OCI-LY7 (cell line): ENCODE measurements at regions not wholly inside any gene's neighbourhood (a gene's known extent, or its start where the extent isn't known, plus 50 kb on each side); places are given as distances from the start of the nearest gene placed in this dataset.

ENCODE experiments used
- BruUV-seq: library from RNA; stranded (reverse); fragments of 400-500 nt; replicated peaks from 2 replicates; lab custom pipeline; 2021; lab: Mats Ljungman, UMichigan
- CTCF ChIA-PET: fragments of 300-600 bp; sonication (Branson Sonifier 250); formaldehyde crosslinking; loops from one replicate; lab custom pipeline; 2022; ENCODE audit warnings: antibody characterized with exemption; ENCODE audit not compliant: unreplicated experiment; lab: Charles Lee
- POLR2A ChIA-PET: fragments of 300-600 bp; sonication (Branson Sonifier 250); formaldehyde crosslinking; loops from one replicate; lab custom pipeline; 2022; ENCODE audit warnings: antibody characterized with exemption; lab: Charles Lee
- DNase-seq: peaks from one replicate; pipeline ENCODE4 v3.0.0-alpha.2; 2015; ENCODE audit warnings: low spot score
- H2AFZ ChIP-seq: fragments of 200-600 bp; sonication (generic), shearing (Covaris generic); 2 replicates; pipeline ENCODE4 v1.6.1; 2014; ENCODE audit warnings: mild to moderate bottlenecking, antibody characterized with exemption, low read length, moderate library complexity
- H3K27ac ChIP-seq: fragments of 200-600 bp; sonication (generic); 2 replicates; pipeline ENCODE4 v1.5.1; 2014; ENCODE audit warnings: mixed run types, low read depth, mild to moderate bottlenecking, moderate library complexity, low read length, inconsistent platforms; ENCODE audit not compliant: poor library complexity, severe bottlenecking
- H3K36me3 ChIP-seq: fragments of 200-600 bp; sonication (generic); 2 replicates; pipeline ENCODE4 v1.6.1; 2014; ENCODE audit warnings: mild to moderate bottlenecking, antibody characterized with exemption, low read length, moderate library complexity, mixed read lengths; ENCODE audit not compliant: insufficient read depth
- H3K4me1 ChIP-seq: fragments of 200-600 bp; sonication (generic); 2 replicates; pipeline ENCODE4 v1.5.1; 2014; ENCODE audit warnings: mild to moderate bottlenecking, low read length; ENCODE audit not compliant: insufficient read depth, poor library complexity, severe bottlenecking
- H3K4me2 ChIP-seq: fragments of 200-600 bp; sonication (generic); 2 replicates; pipeline ENCODE4 v1.6.1; 2014; ENCODE audit warnings: mild to moderate bottlenecking, low read length
- H3K4me3 ChIP-seq: fragments of 200-600 bp; sonication (generic); 2 replicates; pipeline ENCODE4 v1.5.1; 2014; ENCODE audit warnings: mild to moderate bottlenecking, low read depth, low read length; ENCODE audit not compliant: poor library complexity, severe bottlenecking
- H3K79me2 ChIP-seq: fragments of 200-600 bp; sonication (generic); 2 replicates; pipeline ENCODE4 v1.6.1; 2016; ENCODE audit warnings: low read depth, mild to moderate bottlenecking, low read length, moderate library complexity, mixed read lengths; ENCODE audit not compliant: insufficient read depth
- H3K9me2 ChIP-seq: fragments of 200-600 bp; sonication (generic); 2 replicates; pipeline ENCODE4 v1.6.1; 2016; ENCODE audit warnings: mild to moderate bottlenecking, low read length, mixed read lengths; ENCODE audit not compliant: insufficient read depth
- H3K9me3 ChIP-seq: fragments of 200-600 bp; sonication (generic); 2 replicates; pipeline ENCODE4 v1.6.1; 2014; ENCODE audit warnings: mild to moderate bottlenecking, mixed run types, low read length, mixed read lengths
- H4K20me1 ChIP-seq: fragments of 200-600 bp; sonication (generic); 2 replicates; pipeline ENCODE4 v1.6.1; 2014; ENCODE audit warnings: mild to moderate bottlenecking, antibody characterized with exemption, low read length, moderate library complexity, mixed read lengths; ENCODE audit not compliant: insufficient read depth
- EZH2phosphoT487 ChIP-seq: fragments of 200-600 bp; sonication (generic); IDR thresholded peaks from 2 replicates; pipeline ENCODE4 v1.6.1; 2018; ENCODE audit warnings: low read depth, borderline replicate concordance, mild to moderate bottlenecking, mixed run types, antibody characterized with exemption, low read length, moderate library complexity, mixed read lengths
- intact Hi-C: fragments of 100-400 bp; cut with micrococcal nuclease; formaldehyde crosslinking; loops from one replicate; pipeline ENCODE4 v1.10.0; 2022; ENCODE audit not compliant: unreplicated experiment
- TF ChIP-seq, protein P1 (sequence below): fragments of 200-600 bp; sonication (generic); conservative IDR thresholded peaks from 2 replicates; pipeline ENCODE4 v1.5.1; 2014; ENCODE audit warnings: mild to moderate bottlenecking, antibody characterized with exemption, low read length, moderate library complexity, mixed read lengths

DNA sequence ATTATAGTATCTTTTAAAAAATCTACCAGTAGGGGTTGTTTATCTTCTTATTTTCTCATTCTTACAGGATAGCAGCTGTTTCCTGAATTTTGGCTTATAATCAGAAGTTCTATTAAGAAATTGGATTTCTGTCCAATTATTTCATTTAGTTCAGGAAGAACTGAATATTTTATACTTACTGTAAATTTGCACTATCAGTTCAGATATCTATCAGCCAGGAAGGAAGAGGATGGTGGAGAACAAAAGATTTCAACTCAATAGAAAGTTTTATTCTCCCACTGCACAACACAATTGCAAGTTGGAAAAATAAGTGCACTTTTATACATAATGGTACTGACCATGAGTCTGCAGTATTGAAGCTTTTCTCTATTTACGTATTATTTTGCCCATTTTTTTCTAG, 400.9 kb downstream of the PLOD2 start:
- BruUV-seq = no TSS peak
- no peaks in the 10 kb centered on the region for H3K9me2 ChIP-seq
- no peak overlapping the region for H3K4me2 ChIP-seq
- TF ChIP-seq, protein P1, sequence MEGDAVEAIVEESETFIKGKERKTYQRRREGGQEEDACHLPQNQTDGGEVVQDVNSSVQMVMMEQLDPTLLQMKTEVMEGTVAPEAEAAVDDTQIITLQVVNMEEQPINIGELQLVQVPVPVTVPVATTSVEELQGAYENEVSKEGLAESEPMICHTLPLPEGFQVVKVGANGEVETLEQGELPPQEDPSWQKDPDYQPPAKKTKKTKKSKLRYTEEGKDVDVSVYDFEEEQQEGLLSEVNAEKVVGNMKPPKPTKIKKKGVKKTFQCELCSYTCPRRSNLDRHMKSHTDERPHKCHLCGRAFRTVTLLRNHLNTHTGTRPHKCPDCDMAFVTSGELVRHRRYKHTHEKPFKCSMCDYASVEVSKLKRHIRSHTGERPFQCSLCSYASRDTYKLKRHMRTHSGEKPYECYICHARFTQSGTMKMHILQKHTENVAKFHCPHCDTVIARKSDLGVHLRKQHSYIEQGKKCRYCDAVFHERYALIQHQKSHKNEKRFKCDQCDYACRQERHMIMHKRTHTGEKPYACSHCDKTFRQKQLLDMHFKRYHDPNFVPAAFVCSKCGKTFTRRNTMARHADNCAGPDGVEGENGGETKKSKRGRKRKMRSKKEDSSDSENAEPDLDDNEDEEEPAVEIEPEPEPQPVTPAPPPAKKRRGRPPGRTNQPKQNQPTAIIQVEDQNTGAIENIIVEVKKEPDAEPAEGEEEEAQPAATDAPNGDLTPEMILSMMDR = no peak
- no peak for TF ChIP-seq EZH2phosphoT487
- intact Hi-C loops = no loop called here
- H3K27ac ChIP-seq = no peak overlapping the region
- H3K36me3 ChIP-seq = no peaks in the 10 kb centered on the region
- no peaks in the 10 kb centered on the region for H3K79me2 ChIP-seq
- H2AFZ ChIP-seq = no peak overlapping the region
- no peaks in the 10 kb centered on the region for H3K4me1 ChIP-seq
- no peaks in the 10 kb centered on the region for H3K9me3 ChIP-seq
- no peak overlapping the region for H3K4me3 ChIP-seq
- DNase-seq = no peak
- ChIA-PET POLR2A (no interaction called here), CTCF (no interaction called here)
- no peaks in the 10 kb centered on the region for H4K20me1 ChIP-seq

DNA sequence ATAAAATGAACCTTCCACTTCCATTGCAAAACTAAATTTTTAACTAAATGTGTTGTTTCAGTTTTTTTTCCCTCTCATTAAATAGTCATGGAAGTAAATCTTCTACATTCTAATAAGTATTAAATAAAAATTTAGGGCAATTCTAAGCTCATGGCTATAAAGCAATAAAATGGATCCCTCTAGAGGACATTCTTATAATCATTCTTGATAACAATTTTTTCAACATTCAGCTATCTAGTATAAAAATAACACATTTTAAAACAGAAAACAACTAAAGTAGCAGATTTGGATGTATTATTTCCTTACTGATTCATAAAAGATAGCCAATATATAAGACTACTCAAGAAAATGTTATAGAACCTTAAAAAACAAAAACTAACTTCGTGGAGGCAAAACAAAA, 393.1 kb downstream of the PLOD2 start:
- H4K20me1 ChIP-seq = no peaks in the 10 kb centered on the region
- H3K27ac ChIP-seq = no peak overlapping the region
- H3K4me3 ChIP-seq = no peak overlapping the region
- POLR2A ChIA-PET = interaction anchor here (0.6 kb wide), 2 partner anchors 281 to 873 kb away, joined by 3 read pairs; no protein-coding TSS in a partner anchor
- no peak overlapping the region for H2AFZ ChIP-seq
- H3K9me2 ChIP-seq = no peaks in the 10 kb centered on the region
- intact Hi-C loops = no loop called here
- H3K9me3 ChIP-seq = no peaks in the 10 kb centered on the region
- no peaks in the 10 kb centered on the region for H3K4me1 ChIP-seq
- no TSS peak for BruUV-seq
- TF ChIP-seq, protein P1 = peak; percentile 71
- no peak for TF ChIP-seq EZH2phosphoT487
- CTCF ChIA-PET = no interaction called here
- no peak overlapping the region for H3K4me2 ChIP-seq
- peak; percentile 6 for DNase-seq
- no peaks in the 10 kb centered on the region for H3K36me3 ChIP-seq
- no peaks in the 10 kb centered on the region for H3K79me2 ChIP-seq

DNA sequence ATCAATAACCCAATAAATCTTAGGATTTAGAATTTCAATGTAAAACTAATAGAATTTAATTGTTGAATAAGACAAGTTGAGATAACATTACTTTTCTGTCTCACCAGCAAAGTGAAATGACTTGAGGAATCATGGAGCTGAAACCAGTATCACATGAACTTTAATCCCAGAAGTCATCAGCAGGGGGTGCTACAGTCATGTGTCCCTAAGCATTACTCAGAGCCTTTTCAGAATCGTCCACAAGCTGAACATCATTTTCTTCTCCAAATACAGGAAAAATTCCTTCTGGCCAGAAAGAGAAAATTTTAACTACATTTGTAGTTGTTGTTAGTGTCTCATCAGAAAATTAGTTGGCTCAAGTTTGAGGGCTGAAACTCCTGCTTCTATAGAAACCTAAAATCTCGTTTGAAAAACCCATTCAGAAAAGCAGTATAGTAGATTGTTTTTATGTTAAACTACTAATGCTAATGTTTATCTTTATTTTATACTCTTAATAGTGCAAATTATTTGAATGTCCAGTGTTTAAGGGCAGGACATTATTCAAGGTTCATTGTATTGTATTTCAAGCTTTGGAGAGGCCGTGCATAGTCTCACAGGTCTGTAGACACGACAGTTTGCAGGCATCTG, 384.1 kb downstream of the PLOD2 start:
- ChIA-PET CTCF (no interaction called here), POLR2A (no interaction called here)
- no peaks in the 10 kb centered on the region for H3K9me2 ChIP-seq
- no peaks in the 10 kb centered on the region for H3K9me3 ChIP-seq
- TF ChIP-seq EZH2phosphoT487 = no peak
- TF ChIP-seq, protein P1 = peak; percentile 76
- no peak overlapping the region for H3K27ac ChIP-seq
- H3K79me2 ChIP-seq = no peaks in the 10 kb centered on the region
- BruUV-seq = no TSS peak
- H4K20me1 ChIP-seq = no peaks in the 10 kb centered on the region
- H3K4me3 ChIP-seq = no peak overlapping the region
- no peak overlapping the region for H2AFZ ChIP-seq
- H3K36me3 ChIP-seq = no peaks in the 10 kb centered on the region
- intact Hi-C loops = no loop called here
- no peaks in the 10 kb centered on the region for H3K4me1 ChIP-seq
- H3K4me2 ChIP-seq = no peak overlapping the region
- peak; percentile 18 for DNase-seq
